Erythroblast (primary cell): ENCODE measurements at regions not wholly inside any gene's neighbourhood (a gene's known extent, or its start where the extent isn't known, plus 50 kb on each side); places are given as distances from the start of the nearest gene placed in this dataset.

Source experiments
- GATA1 ChIP-seq: IDR thresholded peaks from 2 replicates; pipeline ENCODE4 v1.6.1; 2011; ENCODE audit warnings: low read depth, mild to moderate bottlenecking, control low read depth, low read length, moderate library complexity
- POLR2A ChIP-seq: IDR thresholded peaks from 2 replicates; pipeline ENCODE4 v1.6.1; 2011; ENCODE audit warnings: mild to moderate bottlenecking, low read length

GRCh38 chr4:8707045-8707781, 114.6 kb downstream of the CPZ start:
- TF ChIP-seq POLR2A (no peak), GATA1 (no peak)
